HG03045 (cell line): ENCODE measurements at regions not wholly inside any gene's neighbourhood (a gene's known extent, or its start where the extent isn't known, plus 50 kb on each side); places are given as distances from the start of the nearest gene placed in this dataset.

Source experiments
- ATAC-seq: cut with Tn5 transposase; IDR thresholded peaks from one replicate; pipeline ENCODE4 v1.9.1; 2021; ENCODE audit warnings: mild to moderate bottlenecking, moderate library complexity; ENCODE audit not compliant: unreplicated experiment

GRCh38 chr14:100463937-100464336 lies 123.3 kb downstream of the BEGAIN start:
- ATAC-seq = no peak

GRCh38 chr14:100466111-100466856 lies 120.9 kb downstream of the BEGAIN start:
- ATAC-seq = no peak

GRCh38 chr14:100467046-100467750 lies 120.0 kb downstream of the BEGAIN start:
- ATAC-seq = no peak

GRCh38 chr14:100467939-100468338 lies 119.3 kb downstream of the BEGAIN start:
- no peak for ATAC-seq

GRCh38 chr14:100468557-100468956 lies 118.7 kb downstream of the BEGAIN start:
- ATAC-seq = no peak

GRCh38 chr14:100469632-100470522 lies 117.3 kb downstream of the BEGAIN start:
- ATAC-seq = no peak

- ATAC-seq = no peak
Measured at GRCh38 chr14:100470523-100470897, 116.7 kb downstream of the BEGAIN start.

GRCh38 chr14:100471441-100472093 lies 115.7 kb downstream of the BEGAIN start:
- no peak for ATAC-seq

GRCh38 chr14:100472094-100472455 lies 115.1 kb downstream of the BEGAIN start:
- ATAC-seq = no peak

GRCh38 chr14:100472491-100472890 lies 114.7 kb downstream of the BEGAIN start:
- no peak for ATAC-seq

- ATAC-seq = no peak
Measured at GRCh38 chr14:100473249-100473648, 114.0 kb downstream of the BEGAIN start.

GRCh38 chr14:100474196-100474595 lies 113.0 kb downstream of the BEGAIN start:
- ATAC-seq = no peak

- ATAC-seq = no peak
Measured at GRCh38 chr14:100475268-100475667, 111.9 kb downstream of the BEGAIN start.

GRCh38 chr14:100476012-100476822 lies 111.0 kb downstream of the BEGAIN start:
- ATAC-seq = no peak

GRCh38 chr14:100484531-100485267 lies 102.5 kb downstream of the BEGAIN start:
- ATAC-seq = no peak

- ATAC-seq = peak; percentile 62
Measured at GRCh38 chr14:100486025-100486828, 101.0 kb downstream of the BEGAIN start.
